Heart left ventricle (tissue), 16 donors: ENCODE measurements at regions not wholly inside any gene's neighbourhood (a gene's known extent, or its start where the extent isn't known, plus 50 kb on each side); places are given as distances from the start of the nearest gene placed in this dataset.

Experiments
- ATAC-seq, 4 donors: fragments of 200-7000 bp; cut with Tn5 transposase; one replicate each; pipeline ENCODE4 v1.9.1; 2020 to 2022; ENCODE audit warnings: moderate library complexity in 4 of 4, mild to moderate bottlenecking in 3 of 4, moderate number of reproducible peaks in 1 of 4
- DNase-seq, 5 donors: peaks; one replicate each; pipeline ENCODE4 v3.0.0-alpha.2; 2020
- H3K27ac ChIP-seq, 12 donors: fragments of 200-600 bp; sonication (generic) in 4 of 12; one replicate each; pipeline versions ENCODE4 v1.5.0 to v1.8.0; 2016 to 2022; ENCODE audit warnings: mild to moderate bottlenecking in 2 of 12
- H3K27me3 ChIP-seq, 9 donors: fragments of 200-600 bp; sonication (generic) in 2 of 9; one replicate each; pipeline versions ENCODE4 v1.5.1 to v1.8.0; 2016 to 2022; ENCODE audit warnings: mild to moderate bottlenecking in 3 of 9
- H3K36me3 ChIP-seq, 9 donors: fragments of 200-600 bp; sonication (generic) in 2 of 9; one replicate each; pipeline versions ENCODE4 v1.5.0 to v1.8.0; 2018 to 2022; ENCODE audit warnings: mild to moderate bottlenecking in 2 of 9
- H3K4me1 ChIP-seq, 12 donors: fragments of 200-600 bp; sonication (generic) in 4 of 12; one replicate each; pipeline versions ENCODE4 v1.5.0 to v1.8.0; 2016 to 2022; ENCODE audit warnings: mild to moderate bottlenecking in 3 of 12
- H3K4me3 ChIP-seq, 12 donors: fragments of 200-600 bp; sonication (generic) in 4 of 12; one replicate each; pipeline versions ENCODE4 v1.5.0 to v1.8.0; 2017 to 2022; ENCODE audit warnings: mild to moderate bottlenecking in 9 of 12, moderate library complexity in 4 of 12
- H3K9me3 ChIP-seq, 12 donors: fragments of 200-600 bp; sonication (generic) in 4 of 12; one replicate each; pipeline versions ENCODE4 v1.5.0 to v1.8.0; 2016 to 2022; ENCODE audit warnings: mild to moderate bottlenecking in 1 of 12
- CTCF ChIP-seq, 12 donors: fragments of 200-600 bp; sonication (generic) in 4 of 12; IDR thresholded peaks; one replicate each; pipeline versions ENCODE4 v1.5.0 to v1.8.0; 2018 to 2022; ENCODE audit warnings: antibody characterized with exemption in 12 of 12, mild to moderate bottlenecking in 5 of 12
- POLR2A ChIP-seq, 2 donors: fragments of 450-650 bp; IDR thresholded peaks; one replicate each; pipeline ENCODE4 v1.6.1; 2017; ENCODE audit warnings: antibody characterized with exemption in 2 of 2, mild to moderate bottlenecking in 2 of 2, moderate library complexity in 2 of 2
- WGBS, 4 donors: extraction: QIAGEN DNeasy Blood & Tissue Kit in 2 of 4; methylation state at CpG; one replicate each; pipeline versions ENCODE4 v1.1.5 to v1.1.7; 2013 to 2018; 5-methylcytosine and 5-hydroxymethylcytosine counted together
- intact Hi-C, 10 donors: fragments of 100-400 bp; cut with DNase I; formaldehyde crosslinking; loops; one replicate each; pipeline versions ENCODE4 v1.11.1 to v1.14.2; 2022
- donor health status: ischemic (EF 13 %, LVEDD 7.1; RV severe dilation, severe dysfunction).
- donor health status: healthy with polysubstance abuse.
- donor health status: DM: no; HTN: yes; CAD: no.
- donor health status: DM: no; HTN: no; CAD: no.
- donor health status: ischemic (EF 25% LVEDD 6.9; RV normal size, moderate dysfunction).
- donor health status: ischemic (EF 25% LVEDD 5.7; RV mildly dilated, moderate dysfunction).
- donor health status: healthy.
- donor health status: DM: yes; HTN: yes; CAD: no.
- donor health status: ischemic (EF 35%, LVEDD 5.7; RV mildly dilated, moderate dysfunction).
- donor health status: nonischemic (EF 11% LVEDD 7.7; RV severe dilation, severe dysfunction).
- donor health status: DM: yes; HTN: yes; CAD: no.
- donor health status: PGD.
- donor health status: ischemic (EF 29% LVEDD 5.4; RV normal size, mild dysfunction).
- donor health status: nonischemic (EF 23%, LVEDD 6.1; RV moderate dilation, normal function).

GRCh38 chr2:122512091-122512490, 756.6 kb downstream of the TSN start:
- Histone ChIP-seq H3K27ac (no peak overlapping the region), H3K4me1 (no peaks in the 10 kb centered on the region), H3K9me3 (no peaks in the 10 kb centered on the region), H3K36me3 (no peaks in the 10 kb centered on the region), H3K27me3 (peaks cover 0 to 5% (median 0%) of the 10 kb centered on the region in 9 donors), H3K4me3 (no peak overlapping the region)
- no peak for DNase-seq
- intact Hi-C loops, result no loop called here
- WGBS, 4 donors, result 52 to 65% (median 59%) methylated on average over 1 of the region's 1 CpG
- no peak for TF ChIP-seq CTCF (IDR thresholded peaks at IDR 0.05)
- no peak for TF ChIP-seq POLR2A (IDR thresholded peaks at IDR 0.05)
- ATAC-seq, result no peak

DNA sequence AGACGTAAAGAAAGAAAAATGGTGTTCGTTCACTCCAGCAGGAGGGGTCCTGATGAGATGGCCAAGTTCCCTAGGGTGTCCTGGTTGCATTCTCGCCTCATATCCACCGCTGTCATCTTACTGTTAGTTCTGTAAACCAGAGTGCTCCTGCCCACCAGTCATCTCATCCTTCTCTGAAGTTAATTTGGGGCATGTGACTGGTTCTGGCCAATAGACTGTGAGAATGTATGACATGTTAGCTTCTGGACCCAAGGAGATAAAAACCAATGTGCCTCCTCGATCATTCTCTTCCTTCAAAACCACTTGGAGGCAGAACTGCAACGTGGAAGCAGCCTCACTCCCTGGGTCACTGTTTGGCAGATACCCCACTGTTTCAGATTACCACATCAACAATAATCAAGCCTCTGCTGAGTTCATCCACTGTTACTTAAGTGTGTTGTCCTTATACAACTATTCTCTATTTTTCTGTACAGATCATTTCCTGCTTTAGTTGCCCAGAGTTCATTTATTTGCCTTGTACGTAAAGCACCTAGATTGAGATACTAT, 759.1 kb downstream of the TSN start:
- Histone ChIP-seq H3K4me1 (no peaks in the 10 kb centered on the region), H3K27me3 (peaks cover 0 to 5% (median 0%) of the 10 kb centered on the region in 9 donors), H3K9me3 (no peaks in the 10 kb centered on the region), H3K4me3 (no peak overlapping the region), H3K36me3 (no peaks in the 10 kb centered on the region), H3K27ac (no peak overlapping the region)
- intact Hi-C loops, result no loop called here
- ATAC-seq (no peak), DNase-seq (no peak)
- WGBS, 4 donors, result 76 to 82% (median 79%) methylated on average over 7 of the region's 7 CpGs
- TF ChIP-seq CTCF (IDR thresholded peaks at IDR 0.05), result no peak
- TF ChIP-seq POLR2A (IDR thresholded peaks at IDR 0.05), result no peak

DNA sequence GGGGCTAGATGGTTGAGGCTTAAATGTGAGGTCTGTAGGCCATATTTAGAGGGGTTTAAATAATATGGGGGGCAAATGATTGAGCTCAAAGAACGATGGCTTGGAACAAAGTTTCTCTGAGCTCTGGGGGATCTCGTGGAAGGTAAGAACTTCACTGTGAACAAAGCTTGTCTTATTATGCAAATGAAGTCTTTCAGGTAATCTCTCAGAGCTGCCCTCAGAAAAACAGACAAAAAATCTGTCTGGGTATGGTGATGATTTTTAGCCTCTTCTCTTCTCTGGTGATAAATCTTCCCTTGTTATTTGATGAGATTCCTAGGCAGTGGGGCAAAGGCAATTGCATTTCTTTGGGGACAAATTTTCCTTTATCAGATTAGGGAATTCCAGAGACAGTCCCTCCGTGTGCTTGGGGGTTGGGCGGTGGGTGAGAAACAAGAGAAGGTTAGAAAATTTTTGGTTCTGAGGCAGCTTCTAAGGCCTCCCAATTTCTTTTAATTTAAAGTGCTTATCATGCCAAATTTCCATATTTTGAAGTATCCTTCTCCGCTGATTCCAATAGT, 760.4 kb downstream of the TSN start:
- Histone ChIP-seq H3K4me1 (no peaks in the 10 kb centered on the region), H3K27me3 (peaks cover 0 to 5% (median 0%) of the 10 kb centered on the region in 9 donors), H3K36me3 (no peaks in the 10 kb centered on the region), H3K9me3 (no peaks in the 10 kb centered on the region), H3K4me3 (no peak overlapping the region), H3K27ac (no peak overlapping the region)
- DNase-seq (no peak), ATAC-seq (no peak)
- WGBS, 4 donors, result 48 to 57% (median 55%) methylated on average over 5 of the region's 5 CpGs
- TF ChIP-seq CTCF (IDR thresholded peaks at IDR 0.05) (no peak), POLR2A (IDR thresholded peaks at IDR 0.05) (no peak)
- intact Hi-C loops, result no loop called here

DNA sequence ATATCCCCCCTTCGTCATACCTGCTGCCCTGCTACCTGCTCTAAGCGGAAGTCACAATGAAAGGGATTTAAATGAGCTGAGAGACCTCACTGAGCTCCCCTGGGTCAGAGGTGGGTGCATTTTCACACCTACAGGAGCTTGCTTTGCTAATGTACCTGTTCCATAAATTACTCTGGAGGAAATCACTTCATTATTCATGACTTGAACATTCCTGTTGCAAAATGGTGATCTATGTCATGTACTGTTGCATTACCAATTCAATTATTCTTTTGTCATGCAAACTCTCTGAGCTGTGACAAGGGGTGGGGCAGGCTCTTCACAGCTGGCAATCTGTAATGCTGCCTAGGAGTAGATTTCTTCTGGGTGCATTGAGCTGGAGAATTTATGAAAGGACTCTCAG, 761.3 kb downstream of the TSN start:
- Histone ChIP-seq H3K9me3 (no peaks in the 10 kb centered on the region), H3K27ac (no peak overlapping the region), H3K36me3 (no peaks in the 10 kb centered on the region), H3K4me3 (no peak overlapping the region), H3K27me3 (peaks cover 0 to 4% (median 0%) of the 10 kb centered on the region in 9 donors), H3K4me1 (no peaks in the 10 kb centered on the region)
- ATAC-seq, result no peak
- intact Hi-C loops, result no loop called here
- no peak for DNase-seq
- WGBS, 4 donors, result 67 to 75% (median 70%) methylated on average over 2 of the region's 2 CpGs
- TF ChIP-seq POLR2A (IDR thresholded peaks at IDR 0.05), result no peak

DNA sequence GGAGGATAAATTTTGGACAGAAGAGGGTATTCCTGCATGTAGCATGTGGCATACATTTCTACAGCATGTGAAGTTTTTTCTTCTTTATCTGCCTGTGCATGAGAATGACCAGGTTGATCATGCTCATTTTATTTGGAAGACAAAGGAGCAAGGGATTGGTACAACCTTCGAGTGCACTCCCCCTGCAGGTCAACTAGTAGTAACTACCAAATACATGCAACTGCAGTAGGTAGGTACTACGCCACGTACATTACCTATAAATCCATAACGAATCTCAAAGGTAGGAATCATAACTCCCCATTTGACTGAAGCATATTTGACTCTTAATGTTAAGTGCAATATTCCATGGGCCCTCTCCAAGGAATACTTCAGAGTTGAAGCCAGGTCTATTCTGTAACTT, 763.9 kb downstream of the TSN start:
- no peaks in the 10 kb centered on the region for H3K9me3 ChIP-seq
- no peaks in the 10 kb centered on the region for H3K27me3 ChIP-seq
- TF ChIP-seq POLR2A (IDR thresholded peaks at IDR 0.05), result no peak
- peak in 3 of 12 donors; percentile 14 to 28 (median 20) for TF ChIP-seq CTCF (IDR thresholded peaks at IDR 0.05)
- H3K4me3 ChIP-seq, result no peak overlapping the region
- no peaks in the 10 kb centered on the region for H3K36me3 ChIP-seq
- no peak for ATAC-seq
- 87 to 90% (median 88%) methylated on average over 4 of the region's 4 CpGs for WGBS, 4 donors
- H3K4me1 ChIP-seq, result no peaks in the 10 kb centered on the region
- no peak for DNase-seq
- H3K27ac ChIP-seq, result no peak overlapping the region
- intact Hi-C loops, result no loop called here
